AG09319 (cell line): ENCODE measurements at regions not wholly inside any gene's neighbourhood (a gene's known extent, or its start where the extent isn't known, plus 50 kb on each side); places are given as distances from the start of the nearest gene placed in this dataset.

Experiments used
- DNase-seq: peaks from one replicate; pipeline ENCODE4 v3.0.0-alpha.2; 2010; ENCODE audit warnings: low read depth; ENCODE audit errors: extremely low read depth
- TF ChIP-seq, protein P1 (sequence below): IDR thresholded peaks from 2 replicates; pipeline ENCODE4 v1.5.1; 2011; ENCODE audit warnings: low read depth, mild to moderate bottlenecking, inconsistent platforms, low read length, moderate library complexity

DNA sequence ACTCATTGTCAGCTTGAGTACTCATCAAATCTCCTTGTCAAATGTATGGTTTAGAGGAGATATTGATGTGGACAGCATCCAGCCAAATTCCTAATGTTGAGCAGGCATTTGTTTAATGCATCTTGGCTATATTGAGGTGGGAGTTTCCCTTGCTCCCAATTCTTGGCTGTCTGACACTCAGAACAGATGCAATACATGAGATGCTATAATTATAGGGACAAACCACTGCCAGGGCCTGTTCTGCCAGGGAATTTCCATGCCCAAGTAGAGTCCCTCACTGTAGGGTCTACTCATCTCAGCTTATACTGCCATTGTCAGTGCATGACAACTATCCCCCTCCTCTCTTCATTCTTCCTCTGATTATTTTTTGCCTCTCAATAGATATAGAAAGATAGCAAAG, 392.0 kb upstream of the KCNN2 start:
- no peak for DNase-seq

GRCh38 chr5:113971454-113971853, 390.4 kb upstream of the KCNN2 start:
- no peak for DNase-seq
- TF ChIP-seq, protein P1, sequence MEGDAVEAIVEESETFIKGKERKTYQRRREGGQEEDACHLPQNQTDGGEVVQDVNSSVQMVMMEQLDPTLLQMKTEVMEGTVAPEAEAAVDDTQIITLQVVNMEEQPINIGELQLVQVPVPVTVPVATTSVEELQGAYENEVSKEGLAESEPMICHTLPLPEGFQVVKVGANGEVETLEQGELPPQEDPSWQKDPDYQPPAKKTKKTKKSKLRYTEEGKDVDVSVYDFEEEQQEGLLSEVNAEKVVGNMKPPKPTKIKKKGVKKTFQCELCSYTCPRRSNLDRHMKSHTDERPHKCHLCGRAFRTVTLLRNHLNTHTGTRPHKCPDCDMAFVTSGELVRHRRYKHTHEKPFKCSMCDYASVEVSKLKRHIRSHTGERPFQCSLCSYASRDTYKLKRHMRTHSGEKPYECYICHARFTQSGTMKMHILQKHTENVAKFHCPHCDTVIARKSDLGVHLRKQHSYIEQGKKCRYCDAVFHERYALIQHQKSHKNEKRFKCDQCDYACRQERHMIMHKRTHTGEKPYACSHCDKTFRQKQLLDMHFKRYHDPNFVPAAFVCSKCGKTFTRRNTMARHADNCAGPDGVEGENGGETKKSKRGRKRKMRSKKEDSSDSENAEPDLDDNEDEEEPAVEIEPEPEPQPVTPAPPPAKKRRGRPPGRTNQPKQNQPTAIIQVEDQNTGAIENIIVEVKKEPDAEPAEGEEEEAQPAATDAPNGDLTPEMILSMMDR = no peak

More for the DNA sequence above, 392.0 kb upstream of the KCNN2 start:
- TF ChIP-seq, protein P1 = no peak

GRCh38 chr5:113974976-113975375, 386.9 kb upstream of the KCNN2 start:
- TF ChIP-seq, protein P1 = no peak
- DNase-seq = no peak

- DNase-seq = no peak
- TF ChIP-seq, protein P1 = no peak
Measured at GRCh38 chr5:113984928-113985327, 376.9 kb upstream of the KCNN2 start.

DNA sequence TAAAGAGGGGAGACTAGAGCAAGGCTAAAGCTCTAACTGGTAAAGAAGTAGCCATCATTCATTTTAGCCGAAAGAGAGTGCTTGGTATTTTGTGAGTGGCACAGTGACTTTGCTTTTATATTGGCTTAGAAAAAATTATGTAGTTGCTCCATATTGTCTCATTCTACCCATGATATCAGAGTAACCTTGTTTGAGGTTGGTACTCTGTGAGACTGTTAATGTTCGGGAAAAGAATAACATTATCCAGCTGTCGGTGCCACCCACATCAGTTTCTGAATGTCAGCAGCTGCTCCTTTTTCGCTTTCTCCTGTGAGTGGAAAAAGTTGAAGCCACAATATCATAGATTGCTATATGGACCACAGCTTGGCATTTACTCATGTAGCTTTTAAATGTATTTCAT, 376.4 kb upstream of the KCNN2 start:
- no peak for DNase-seq
- TF ChIP-seq, protein P1 = no peak

- TF ChIP-seq, protein P1 = no peak
- no peak for DNase-seq
Measured at GRCh38 chr5:113989278-113989912, 372.5 kb upstream of the KCNN2 start.

DNA sequence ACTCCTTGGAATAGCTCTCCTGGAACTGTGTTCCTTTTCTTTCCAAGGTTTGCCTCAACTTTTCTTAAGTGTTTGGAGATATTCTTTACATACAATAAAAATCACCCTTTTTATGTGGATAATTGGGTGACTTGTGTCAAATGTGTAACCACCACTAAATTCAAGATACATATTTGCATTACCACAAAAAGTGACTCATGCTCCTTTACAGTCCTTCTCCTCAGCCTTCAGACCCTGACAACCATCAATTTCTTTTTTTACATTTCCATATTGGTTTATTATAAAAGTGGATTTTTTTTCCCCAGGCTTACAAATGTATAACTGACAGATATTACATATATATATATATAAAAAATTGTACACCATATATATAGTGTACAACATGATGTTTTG, 372.0 kb upstream of the KCNN2 start:
- TF ChIP-seq, protein P1 = no peak

More for the DNA sequence above, 372.0 kb upstream of the KCNN2 start:
- DNase-seq = no peak
